BLaER1 (cell line): ENCODE measurements at regions not wholly inside any gene's neighbourhood (a gene's known extent, or its start where the extent isn't known, plus 50 kb on each side); places are given as distances from the start of the nearest gene placed in this dataset.

Experiments used
- H3K27ac ChIP-seq: shearing (Covaris generic); formaldehyde crosslinking; 2 replicates; pipeline ENCODE4 v1.8.1; 2022
- H3K27me3 ChIP-seq: shearing (Covaris generic); formaldehyde crosslinking; 2 replicates; pipeline ENCODE4 v1.8.1; 2022
- H3K36me3 ChIP-seq: shearing (Covaris generic); formaldehyde crosslinking; 2 replicates; pipeline ENCODE4 v1.8.1; 2022
- H3K4me1 ChIP-seq: shearing (Covaris generic); formaldehyde crosslinking; 2 replicates; pipeline ENCODE4 v1.8.1; 2022
- H3K4me2 ChIP-seq: shearing (Covaris generic); formaldehyde crosslinking; 2 replicates; pipeline ENCODE4 v1.8.1; 2022
- H3K4me3 ChIP-seq: shearing (Covaris generic); formaldehyde crosslinking; 2 replicates; pipeline ENCODE4 v1.8.1; 2022
- H3K9ac ChIP-seq: shearing (Covaris generic); formaldehyde crosslinking; 2 replicates; pipeline ENCODE4 v1.8.1; 2022
- H3K9me3 ChIP-seq: shearing (Covaris generic); formaldehyde crosslinking; 2 replicates; pipeline ENCODE4 v1.8.1; 2022
- H4K20me1 ChIP-seq: shearing (Covaris generic); formaldehyde crosslinking; 2 replicates; pipeline ENCODE4 v1.8.1; 2022
- Cebpa-rat ChIP-seq: shearing (Covaris generic); IDR thresholded peaks from 2 replicates; pipeline ENCODE4 v1.8.1; 2022

DNA sequence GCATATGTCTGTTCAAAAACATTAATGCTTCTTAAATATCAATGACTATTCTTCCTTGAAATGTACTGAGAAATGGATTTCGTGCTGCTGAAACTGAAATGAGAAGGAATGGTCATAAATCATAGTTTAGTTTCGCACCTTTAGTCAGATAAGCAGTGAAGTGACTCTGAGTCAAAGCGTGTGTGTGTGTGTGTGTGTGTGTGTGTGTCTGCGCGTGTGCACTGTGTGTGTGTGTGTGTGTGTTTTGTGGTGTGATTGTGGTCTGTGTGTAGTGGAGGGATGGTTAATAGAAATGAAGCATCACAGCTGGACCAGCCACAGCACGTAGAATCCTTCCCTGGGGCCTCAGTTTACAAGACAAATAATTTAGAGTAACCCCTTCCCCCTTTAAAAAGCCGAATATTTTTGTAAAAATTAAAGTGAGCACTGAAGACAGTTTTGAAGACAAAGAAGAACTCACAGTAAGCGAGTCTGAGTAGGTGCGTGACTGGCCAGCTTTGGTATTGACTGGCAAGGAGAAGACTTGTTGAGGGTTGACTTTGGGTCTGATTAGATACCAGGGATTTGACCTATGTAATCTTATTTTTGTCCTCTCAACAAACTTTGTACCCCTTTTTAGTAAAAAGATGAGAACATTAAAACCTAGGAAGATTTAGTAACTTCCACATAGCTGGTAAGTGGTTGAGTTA is 202.0 kb upstream of the IL12A start:
- H3K4me3 ChIP-seq, result no peak overlapping the region
- no peaks in the 10 kb centered on the region for H3K9me3 ChIP-seq
- H3K4me2 ChIP-seq, result no peak overlapping the region
- H3K27ac ChIP-seq, result no peak overlapping the region
- no peaks in the 10 kb centered on the region for H3K27me3 ChIP-seq
- no peaks in the 10 kb centered on the region for H3K36me3 ChIP-seq
- no peaks in the 10 kb centered on the region for H4K20me1 ChIP-seq
- H3K4me1 ChIP-seq, result no peaks in the 10 kb centered on the region
- H3K9ac ChIP-seq, result no peak overlapping the region
- TF ChIP-seq Cebpa-rat, result no peak

DNA sequence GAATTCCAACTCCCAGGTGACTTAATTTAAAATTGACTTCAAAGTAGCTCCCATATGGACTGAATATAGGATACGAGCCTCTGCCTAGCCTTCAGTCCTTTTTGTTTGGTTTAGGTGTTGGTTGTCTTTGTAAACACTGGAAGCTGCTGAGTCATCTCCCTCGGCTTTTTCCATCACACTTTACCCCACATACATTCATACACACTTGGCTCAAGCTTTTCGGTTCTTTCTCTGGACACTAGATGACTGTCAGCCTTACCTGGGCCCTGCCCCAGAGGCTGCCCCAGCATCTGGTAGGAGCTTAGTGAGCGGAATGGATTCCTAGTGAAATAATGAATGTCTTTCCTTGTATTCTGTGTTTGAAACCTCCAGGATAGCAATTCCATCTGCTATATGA is 201.5 kb upstream of the IL12A start:
- Histone ChIP-seq H3K9me3 (no peaks in the 10 kb centered on the region), H4K20me1 (no peaks in the 10 kb centered on the region), H3K4me2 (no peak overlapping the region), H3K27me3 (no peaks in the 10 kb centered on the region), H3K9ac (no peak overlapping the region), H3K27ac (no peak overlapping the region), H3K36me3 (no peaks in the 10 kb centered on the region), H3K4me3 (no peak overlapping the region), H3K4me1 (no peaks in the 10 kb centered on the region)
- no peak for TF ChIP-seq Cebpa-rat

- Histone ChIP-seq H3K27me3 (no peaks in the 10 kb centered on the region), H4K20me1 (no peaks in the 10 kb centered on the region), H3K4me1 (no peaks in the 10 kb centered on the region), H3K9ac (no peak overlapping the region), H3K4me3 (no peak overlapping the region), H3K36me3 (no peaks in the 10 kb centered on the region), H3K27ac (no peak overlapping the region), H3K9me3 (no peaks in the 10 kb centered on the region), H3K4me2 (no peak overlapping the region)
- no peak for TF ChIP-seq Cebpa-rat
These were observed 200.8 kb upstream of the IL12A start for GRCh38 chr3:159787794-159788205.

- Histone ChIP-seq H4K20me1 (no peaks in the 10 kb centered on the region), H3K27ac (no peak overlapping the region), H3K9me3 (no peaks in the 10 kb centered on the region), H3K4me3 (no peak overlapping the region), H3K36me3 (no peaks in the 10 kb centered on the region), H3K9ac (no peak overlapping the region), H3K4me2 (no peak overlapping the region), H3K4me1 (no peaks in the 10 kb centered on the region), H3K27me3 (no peaks in the 10 kb centered on the region)
- TF ChIP-seq Cebpa-rat, result no peak
These were observed 200.3 kb upstream of the IL12A start for GRCh38 chr3:159788291-159788690.

DNA sequence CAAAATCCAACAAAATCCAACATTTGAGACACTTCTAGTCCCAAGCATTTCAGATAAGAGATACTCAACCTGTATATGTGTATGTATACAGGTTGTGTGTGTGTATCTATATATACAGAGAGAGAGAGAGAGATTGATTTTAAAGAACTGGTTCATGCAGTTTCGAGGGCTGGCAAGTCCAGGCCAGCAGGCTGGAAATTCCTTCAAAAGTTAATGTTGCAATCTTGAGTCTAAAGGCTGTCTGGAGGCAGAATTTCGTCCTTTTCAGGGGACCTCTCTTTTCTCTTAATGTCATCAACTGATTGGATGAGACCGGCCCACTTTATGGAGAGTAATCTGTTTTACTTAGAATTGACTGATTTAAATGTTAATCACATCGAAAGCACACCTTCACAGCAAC is 199.6 kb upstream of the IL12A start:
- no peak for TF ChIP-seq Cebpa-rat
- H3K4me3 ChIP-seq, result no peak overlapping the region

GRCh38 chr3:159789742-159790635 is 198.6 kb upstream of the IL12A start:
- no peak for TF ChIP-seq Cebpa-rat
- H3K9ac ChIP-seq, result no peak overlapping the region
- H3K4me1 ChIP-seq, result no peaks in the 10 kb centered on the region
- no peaks in the 10 kb centered on the region for H4K20me1 ChIP-seq
- H3K9me3 ChIP-seq, result no peaks in the 10 kb centered on the region
- no peaks in the 10 kb centered on the region for H3K27me3 ChIP-seq
- no peak overlapping the region for H3K27ac ChIP-seq
- no peak overlapping the region for H3K4me3 ChIP-seq
- no peak overlapping the region for H3K4me2 ChIP-seq
- H3K36me3 ChIP-seq, result no peaks in the 10 kb centered on the region

More for the DNA sequence above, 199.6 kb upstream of the IL12A start:
- H3K27me3 ChIP-seq, result no peaks in the 10 kb centered on the region
- H3K4me1 ChIP-seq, result no peaks in the 10 kb centered on the region
- H3K9me3 ChIP-seq, result no peaks in the 10 kb centered on the region
- H3K4me2 ChIP-seq, result no peak overlapping the region
- H3K27ac ChIP-seq, result no peak overlapping the region
- H4K20me1 ChIP-seq, result no peaks in the 10 kb centered on the region
- H3K9ac ChIP-seq, result no peak overlapping the region
- no peaks in the 10 kb centered on the region for H3K36me3 ChIP-seq

DNA sequence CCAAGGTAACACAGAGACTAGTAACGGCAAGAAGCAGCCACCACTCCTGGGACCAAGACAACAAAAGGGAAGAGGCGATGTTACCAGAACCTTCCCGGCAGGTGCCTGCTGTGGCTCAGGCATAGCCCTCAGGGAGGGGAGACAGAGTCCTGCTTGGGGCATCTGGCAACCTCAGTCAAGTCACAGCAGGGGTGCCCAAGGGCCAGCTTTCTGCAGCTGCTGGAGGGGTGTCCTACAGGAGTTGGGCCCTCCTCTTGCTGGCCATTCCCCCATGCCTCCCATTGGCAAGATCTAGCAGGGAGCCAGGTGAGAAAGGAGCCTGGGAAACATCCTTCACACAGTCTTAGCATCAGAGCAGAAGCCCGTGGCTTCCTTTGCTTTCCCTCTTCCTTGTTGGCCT is 197.3 kb upstream of the IL12A start:
- Histone ChIP-seq H3K4me1 (no peaks in the 10 kb centered on the region), H3K4me2 (no peak overlapping the region), H3K9me3 (no peaks in the 10 kb centered on the region), H3K36me3 (no peaks in the 10 kb centered on the region), H4K20me1 (no peaks in the 10 kb centered on the region), H3K27ac (no peak overlapping the region), H3K27me3 (no peaks in the 10 kb centered on the region), H3K4me3 (no peak overlapping the region), H3K9ac (no peak overlapping the region)
- TF ChIP-seq Cebpa-rat, result no peak

- H3K4me3 ChIP-seq, result no peak overlapping the region
- no peaks in the 10 kb centered on the region for H3K9me3 ChIP-seq
- H3K27ac ChIP-seq, result no peak overlapping the region
- no peaks in the 10 kb centered on the region for H3K36me3 ChIP-seq
- H3K27me3 ChIP-seq, result no peaks in the 10 kb centered on the region
- H3K4me2 ChIP-seq, result no peak overlapping the region
- H4K20me1 ChIP-seq, result no peaks in the 10 kb centered on the region
- no peaks in the 10 kb centered on the region for H3K4me1 ChIP-seq
- no peak overlapping the region for H3K9ac ChIP-seq
- no peak for TF ChIP-seq Cebpa-rat
These were observed 196.6 kb upstream of the IL12A start for GRCh38 chr3:159792070-159792469.

DNA sequence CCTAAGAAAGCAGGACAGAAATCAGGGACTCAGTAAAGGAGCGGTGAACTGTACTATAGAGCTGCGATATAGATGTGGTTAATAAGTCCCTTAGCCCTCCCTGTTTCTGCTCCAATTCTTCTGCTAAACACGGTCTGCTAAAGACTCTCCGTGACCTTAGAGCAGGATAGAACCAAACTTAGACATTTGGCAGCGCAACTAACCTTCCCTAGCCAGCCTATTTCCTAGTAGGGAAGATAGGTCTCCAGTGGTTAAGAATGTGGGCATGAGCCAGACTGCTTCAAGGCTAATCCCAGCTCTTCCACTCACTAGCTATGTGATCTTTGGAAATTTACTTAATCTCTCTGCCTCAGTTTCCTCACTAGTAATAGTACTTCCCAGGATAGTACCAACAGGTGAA is 193.6 kb upstream of the IL12A start:
- Histone ChIP-seq H3K9ac (no peak overlapping the region), H3K27me3 (no peaks in the 10 kb centered on the region), H3K4me3 (no peak overlapping the region), H3K36me3 (no peaks in the 10 kb centered on the region), H3K4me1 (no peaks in the 10 kb centered on the region), H3K4me2 (no peak overlapping the region), H3K27ac (no peak overlapping the region), H4K20me1 (no peaks in the 10 kb centered on the region), H3K9me3 (no peaks in the 10 kb centered on the region)
- no peak for TF ChIP-seq Cebpa-rat

DNA sequence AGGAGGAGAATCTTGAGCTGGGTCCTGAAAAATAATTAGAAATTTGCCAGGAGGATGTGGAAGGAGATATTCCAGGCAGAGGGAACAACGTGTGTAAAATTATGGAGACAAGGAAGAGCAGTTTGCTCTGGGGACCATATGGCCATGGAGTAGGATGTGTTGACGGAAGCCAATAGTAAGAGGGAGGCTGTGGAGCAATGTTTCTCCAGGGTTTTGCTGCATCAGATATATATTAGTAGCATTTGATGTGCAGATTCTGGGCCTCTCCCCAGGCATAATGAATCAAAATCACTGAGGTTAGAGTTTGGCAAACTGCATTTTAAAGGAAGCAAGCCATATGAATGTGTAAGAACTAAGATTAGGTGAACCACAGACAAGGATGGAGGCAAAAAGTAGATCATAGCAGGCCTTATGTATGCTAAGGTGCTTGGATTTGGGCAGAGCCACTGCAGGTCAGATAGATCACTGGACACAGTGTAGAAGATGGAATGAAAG is 192.9 kb upstream of the IL12A start:
- no peak overlapping the region for H3K27ac ChIP-seq
- no peak overlapping the region for H3K4me2 ChIP-seq
- no peaks in the 10 kb centered on the region for H3K4me1 ChIP-seq
- no peaks in the 10 kb centered on the region for H3K36me3 ChIP-seq
- H3K9me3 ChIP-seq, result no peaks in the 10 kb centered on the region
- no peaks in the 10 kb centered on the region for H3K27me3 ChIP-seq
- no peak overlapping the region for H3K4me3 ChIP-seq
- no peak for TF ChIP-seq Cebpa-rat
- no peak overlapping the region for H3K9ac ChIP-seq
- H4K20me1 ChIP-seq, result no peaks in the 10 kb centered on the region
